ENCODE measurements at regions not wholly inside any gene's neighbourhood (a gene's known extent, or its start where the extent isn't known, plus 50 kb on each side); places are given as distances from the start of the nearest gene placed in this dataset.
"Not testable (repeated sequence)": the region's sequence is repeated elsewhere in the genome, so short reads cannot be mapped to it uniquely, and the experiment has no call there.

GRCh38 chr1:185517808-185518419, 200.9 kb upstream of the IVNS1ABP start:
- Histone ChIP-seq H3K27ac (ENCODE audit: low read length) (no peak overlapping the region), H3K4me3 (ENCODE audit: low read length) (no peak overlapping the region), H3K27me3 (ENCODE audit: control insufficient read depth, insufficient read depth, low read length) (no peaks in the 10 kb centered on the region), H3K9ac (ENCODE audit: low read length) (no peak overlapping the region), H3K36me3 (ENCODE audit: control insufficient read depth, low read depth, low read length) (no peaks in the 10 kb centered on the region), H3K9me3 (ENCODE audit: control insufficient read depth, low read depth, low read length) (peaks cover 39% of the 10 kb centered on the region), H3K4me1 (ENCODE audit: control insufficient read depth, low read depth, low read length) (no peaks in the 10 kb centered on the region)

GRCh38 chr1:185517301-185517700, 200.3 kb upstream of the IVNS1ABP start:
- H3K4me3 ChIP-seq (ENCODE audit: low read length); H3K9ac ChIP-seq (ENCODE audit: low read length); H3K27ac ChIP-seq (ENCODE audit: low read length); H3K27me3 ChIP-seq (ENCODE audit: control insufficient read depth, insufficient read depth, low read length); H3K4me1 ChIP-seq (ENCODE audit: control insufficient read depth, low read depth, low read length); H3K36me3 ChIP-seq (ENCODE audit: control insufficient read depth, low read depth, low read length): not testable (repeated sequence)
- peaks cover 39% of the 10 kb centered on the region for H3K9me3 ChIP-seq (ENCODE audit: control insufficient read depth, low read depth, low read length)

- Histone ChIP-seq H3K27ac (ENCODE audit: low read length) (no peak overlapping the region), H3K9ac (ENCODE audit: low read length) (no peak overlapping the region), H3K36me3 (ENCODE audit: control insufficient read depth, low read depth, low read length) (no peaks in the 10 kb centered on the region), H3K4me3 (ENCODE audit: low read length) (no peak overlapping the region), H3K4me1 (ENCODE audit: control insufficient read depth, low read depth, low read length) (no peaks in the 10 kb centered on the region), H3K27me3 (ENCODE audit: control insufficient read depth, insufficient read depth, low read length) (no peaks in the 10 kb centered on the region), H3K9me3 (ENCODE audit: control insufficient read depth, low read depth, low read length) (peaks cover 39% of the 10 kb centered on the region)
These were observed 198.7 kb upstream of the IVNS1ABP start for GRCh38 chr1:185515696-185516095.

- Histone ChIP-seq H3K36me3 (ENCODE audit: control insufficient read depth, low read depth, low read length) (no peaks in the 10 kb centered on the region), H3K4me3 (ENCODE audit: low read length) (no peak overlapping the region), H3K27me3 (ENCODE audit: control insufficient read depth, insufficient read depth, low read length) (no peaks in the 10 kb centered on the region), H3K9ac (ENCODE audit: low read length) (no peak overlapping the region), H3K9me3 (ENCODE audit: control insufficient read depth, low read depth, low read length) (peaks cover 33% of the 10 kb centered on the region), H3K4me1 (ENCODE audit: control insufficient read depth, low read depth, low read length) (no peaks in the 10 kb centered on the region), H3K27ac (ENCODE audit: low read length) (no peak overlapping the region)
These were observed 197.3 kb upstream of the IVNS1ABP start for GRCh38 chr1:185514311-185514710.

GRCh38 chr1:185512442-185512841, 195.4 kb upstream of the IVNS1ABP start:
- Histone ChIP-seq H3K4me3 (ENCODE audit: low read length) (no peak overlapping the region), H3K27me3 (ENCODE audit: control insufficient read depth, insufficient read depth, low read length) (no peaks in the 10 kb centered on the region), H3K36me3 (ENCODE audit: control insufficient read depth, low read depth, low read length) (no peaks in the 10 kb centered on the region), H3K27ac (ENCODE audit: low read length) (no peak overlapping the region), H3K4me1 (ENCODE audit: control insufficient read depth, low read depth, low read length) (no peaks in the 10 kb centered on the region), H3K9ac (ENCODE audit: low read length) (no peak overlapping the region), H3K9me3 (ENCODE audit: control insufficient read depth, low read depth, low read length) (peaks cover 19% of the 10 kb centered on the region)

- no peaks in the 10 kb centered on the region for H3K9me3 ChIP-seq (ENCODE audit: control insufficient read depth, low read depth, low read length)
- no peaks in the 10 kb centered on the region for H3K4me1 ChIP-seq (ENCODE audit: control insufficient read depth, low read depth, low read length)
- no peaks in the 10 kb centered on the region for H3K27me3 ChIP-seq (ENCODE audit: control insufficient read depth, insufficient read depth, low read length)
- no peaks in the 10 kb centered on the region for H3K36me3 ChIP-seq (ENCODE audit: control insufficient read depth, low read depth, low read length)
- H3K9ac ChIP-seq (ENCODE audit: low read length) = no peak overlapping the region
- no peak overlapping the region for H3K27ac ChIP-seq (ENCODE audit: low read length)
- H3K4me3 ChIP-seq (ENCODE audit: low read length) = no peak overlapping the region
These were observed 184.1 kb upstream of the IVNS1ABP start for GRCh38 chr1:185501099-185501498.

- Histone ChIP-seq H3K27me3 (ENCODE audit: control insufficient read depth, insufficient read depth, low read length) (no peaks in the 10 kb centered on the region), H3K9me3 (ENCODE audit: control insufficient read depth, low read depth, low read length) (no peaks in the 10 kb centered on the region), H3K36me3 (ENCODE audit: control insufficient read depth, low read depth, low read length) (no peaks in the 10 kb centered on the region), H3K4me1 (ENCODE audit: control insufficient read depth, low read depth, low read length) (no peaks in the 10 kb centered on the region), H3K9ac (ENCODE audit: low read length) (no peak overlapping the region), H3K27ac (ENCODE audit: low read length) (no peak overlapping the region), H3K4me3 (ENCODE audit: low read length) (no peak overlapping the region)
These were observed 183.1 kb upstream of the IVNS1ABP start for GRCh38 chr1:185500001-185500626.

- no peak overlapping the region for H3K9ac ChIP-seq (ENCODE audit: low read length)
- H3K9me3 ChIP-seq (ENCODE audit: control insufficient read depth, low read depth, low read length) = no peaks in the 10 kb centered on the region
- H3K36me3 ChIP-seq (ENCODE audit: control insufficient read depth, low read depth, low read length) = no peaks in the 10 kb centered on the region
- H3K4me1 ChIP-seq (ENCODE audit: control insufficient read depth, low read depth, low read length) = no peaks in the 10 kb centered on the region
- no peaks in the 10 kb centered on the region for H3K27me3 ChIP-seq (ENCODE audit: control insufficient read depth, insufficient read depth, low read length)
- H3K4me3 ChIP-seq (ENCODE audit: low read length) = no peak overlapping the region
- no peak overlapping the region for H3K27ac ChIP-seq (ENCODE audit: low read length)
These were observed 181.2 kb upstream of the IVNS1ABP start for GRCh38 chr1:185498207-185498606.

GRCh38 chr1:185497177-185497576, 180.1 kb upstream of the IVNS1ABP start:
- Histone ChIP-seq H3K9me3 (ENCODE audit: control insufficient read depth, low read depth, low read length) (no peaks in the 10 kb centered on the region), H3K27ac (ENCODE audit: low read length) (no peak overlapping the region), H3K4me1 (ENCODE audit: control insufficient read depth, low read depth, low read length) (no peaks in the 10 kb centered on the region), H3K36me3 (ENCODE audit: control insufficient read depth, low read depth, low read length) (no peaks in the 10 kb centered on the region), H3K27me3 (ENCODE audit: control insufficient read depth, insufficient read depth, low read length) (no peaks in the 10 kb centered on the region), H3K9ac (ENCODE audit: low read length) (no peak overlapping the region), H3K4me3 (ENCODE audit: low read length) (no peak overlapping the region)

GRCh38 chr1:185495898-185496297, 178.9 kb upstream of the IVNS1ABP start:
- Histone ChIP-seq H3K27ac (ENCODE audit: low read length) (no peak overlapping the region), H3K27me3 (ENCODE audit: control insufficient read depth, insufficient read depth, low read length) (no peaks in the 10 kb centered on the region), H3K4me3 (ENCODE audit: low read length) (no peak overlapping the region), H3K9ac (ENCODE audit: low read length) (no peak overlapping the region), H3K4me1 (ENCODE audit: control insufficient read depth, low read depth, low read length) (no peaks in the 10 kb centered on the region), H3K36me3 (ENCODE audit: control insufficient read depth, low read depth, low read length) (no peaks in the 10 kb centered on the region), H3K9me3 (ENCODE audit: control insufficient read depth, low read depth, low read length) (no peaks in the 10 kb centered on the region)

- no peaks in the 10 kb centered on the region for H3K27me3 ChIP-seq (ENCODE audit: control insufficient read depth, insufficient read depth, low read length)
- no peaks in the 10 kb centered on the region for H3K4me1 ChIP-seq (ENCODE audit: control insufficient read depth, low read depth, low read length)
- H3K4me3 ChIP-seq (ENCODE audit: low read length) = no peak overlapping the region
- no peaks in the 10 kb centered on the region for H3K9me3 ChIP-seq (ENCODE audit: control insufficient read depth, low read depth, low read length)
- H3K27ac ChIP-seq (ENCODE audit: low read length) = no peak overlapping the region
- H3K9ac ChIP-seq (ENCODE audit: low read length) = no peak overlapping the region
- H3K36me3 ChIP-seq (ENCODE audit: control insufficient read depth, low read depth, low read length) = no peaks in the 10 kb centered on the region
These were observed 178.0 kb upstream of the IVNS1ABP start for GRCh38 chr1:185495007-185495406.

- H3K27me3 ChIP-seq (ENCODE audit: control insufficient read depth, insufficient read depth, low read length) = no peaks in the 10 kb centered on the region
- no peak overlapping the region for H3K27ac ChIP-seq (ENCODE audit: low read length)
- H3K9me3 ChIP-seq (ENCODE audit: control insufficient read depth, low read depth, low read length) = no peaks in the 10 kb centered on the region
- H3K4me1 ChIP-seq (ENCODE audit: control insufficient read depth, low read depth, low read length) = no peaks in the 10 kb centered on the region
- no peak overlapping the region for H3K9ac ChIP-seq (ENCODE audit: low read length)
- no peaks in the 10 kb centered on the region for H3K36me3 ChIP-seq (ENCODE audit: control insufficient read depth, low read depth, low read length)
- no peak overlapping the region for H3K4me3 ChIP-seq (ENCODE audit: low read length)
These were observed 175.2 kb upstream of the IVNS1ABP start for GRCh38 chr1:185492089-185492825.
